ENCODE measurements at regions not wholly inside any gene's neighbourhood (a gene's known extent, or its start where the extent isn't known, plus 50 kb on each side); places are given as distances from the start of the nearest gene placed in this dataset.

- no peak for DNase-seq (ENCODE audit: low spot score in 2 of 2)
- Histone ChIP-seq H3K4me1 (no peaks in the 10 kb centered on the region), H3K9me3 (no peaks in the 10 kb centered on the region), H3K27me3 (no peaks in the 10 kb centered on the region), H3K27ac (no peak overlapping the region), H3K4me3 (no peak overlapping the region), H3K36me3 (no peaks in the 10 kb centered on the region)
- TF ChIP-seq POLR2A (IDR thresholded peaks at IDR 0.05) (no peak), CTCF (IDR thresholded peaks at IDR 0.05) (no peak), EP300 (IDR thresholded peaks at IDR 0.05) (no peak), POLR2AphosphoS5 (IDR thresholded peaks at IDR 0.05) (no peak)
- WGBS, result 73% methylated on average over 5 of the region's 5 CpGs
Measured at GRCh38 chr6:21538186-21538798, 55.3 kb upstream of the SOX4 start.

GRCh38 chr6:21539621-21540100, 53.9 kb upstream of the SOX4 start:
- Histone ChIP-seq H3K27me3 (no peaks in the 10 kb centered on the region), H3K36me3 (no peaks in the 10 kb centered on the region), H3K27ac (no peak overlapping the region), H3K4me1 (no peaks in the 10 kb centered on the region), H3K4me3 (no peak overlapping the region), H3K9me3 (no peaks in the 10 kb centered on the region)
- TF ChIP-seq POLR2AphosphoS5 (IDR thresholded peaks at IDR 0.05) (no peak), EP300 (IDR thresholded peaks at IDR 0.05) (no peak), POLR2A (IDR thresholded peaks at IDR 0.05) (no peak), CTCF (IDR thresholded peaks at IDR 0.05) (no peak)
- 79% methylated on average over 4 of the region's 4 CpGs for WGBS
- no peak for DNase-seq (ENCODE audit: low spot score in 2 of 2)
